HG03066 (cell line): ENCODE measurements at regions not wholly inside any gene's neighbourhood (a gene's known extent, or its start where the extent isn't known, plus 50 kb on each side); places are given as distances from the start of the nearest gene placed in this dataset.

Experiments used
- ATAC-seq: cut with Tn5 transposase; IDR thresholded peaks from one replicate; pipeline ENCODE4 v1.9.1; 2021; ENCODE audit warnings: low read depth; ENCODE audit not compliant: unreplicated experiment

DNA sequence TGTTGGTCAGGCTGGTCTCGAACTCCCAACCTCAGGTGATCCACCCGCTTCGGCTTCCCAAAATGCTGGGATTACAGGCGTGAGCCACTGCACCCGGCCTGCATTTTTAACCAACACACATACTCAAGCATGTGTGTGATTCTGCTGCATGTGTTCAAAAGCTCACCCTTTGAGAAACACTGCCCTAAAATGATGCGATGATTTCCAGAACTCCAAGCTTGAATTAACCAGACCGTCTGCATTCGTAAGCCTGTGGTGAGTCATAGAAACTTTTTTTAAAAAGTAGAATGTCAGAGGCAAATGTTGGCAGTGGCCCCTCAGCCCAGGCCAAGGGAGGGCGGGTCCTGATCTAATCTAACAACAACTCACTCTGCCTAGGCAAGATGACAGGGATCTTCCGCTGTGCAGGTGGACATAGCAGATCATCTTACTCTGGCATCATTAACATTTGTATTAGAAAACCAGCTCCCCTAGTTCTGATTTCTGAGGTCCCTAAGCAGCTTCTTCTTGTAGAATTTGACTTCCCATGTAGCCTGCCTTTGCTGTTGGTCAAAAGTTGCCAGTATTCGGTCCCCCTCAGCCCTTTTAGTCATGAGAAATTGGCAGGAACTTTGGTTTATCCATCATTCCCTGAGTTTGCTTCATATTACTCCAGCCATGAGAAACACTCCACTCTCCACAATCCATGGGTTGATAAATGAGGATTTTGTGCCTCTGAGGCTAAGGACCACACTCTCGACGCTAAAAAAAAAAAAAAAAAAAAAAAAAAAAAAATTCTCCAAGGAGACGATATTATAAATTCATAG is 190.4 kb downstream of the SKIDA1 start:
- ATAC-seq, result no peak

DNA sequence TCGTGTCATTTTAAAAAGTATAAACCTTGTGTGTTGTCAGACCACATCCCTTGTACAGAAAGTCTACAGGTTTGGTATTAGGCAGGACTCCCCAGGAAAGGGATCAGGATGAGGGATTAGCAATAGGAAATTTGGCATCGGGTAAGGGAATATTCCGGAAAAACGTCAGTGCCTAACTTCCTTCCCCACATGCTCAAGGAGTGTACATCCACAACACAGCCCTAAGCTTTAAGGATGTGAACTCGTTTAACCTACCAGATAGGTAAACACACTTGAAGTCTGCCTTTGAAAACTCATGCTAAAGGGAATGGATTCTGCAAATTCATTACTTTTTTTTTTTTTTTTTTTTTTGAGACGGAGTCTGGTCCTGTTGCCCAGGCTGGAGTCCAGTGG is 194.9 kb downstream of the SKIDA1 start:
- no peak for ATAC-seq

DNA sequence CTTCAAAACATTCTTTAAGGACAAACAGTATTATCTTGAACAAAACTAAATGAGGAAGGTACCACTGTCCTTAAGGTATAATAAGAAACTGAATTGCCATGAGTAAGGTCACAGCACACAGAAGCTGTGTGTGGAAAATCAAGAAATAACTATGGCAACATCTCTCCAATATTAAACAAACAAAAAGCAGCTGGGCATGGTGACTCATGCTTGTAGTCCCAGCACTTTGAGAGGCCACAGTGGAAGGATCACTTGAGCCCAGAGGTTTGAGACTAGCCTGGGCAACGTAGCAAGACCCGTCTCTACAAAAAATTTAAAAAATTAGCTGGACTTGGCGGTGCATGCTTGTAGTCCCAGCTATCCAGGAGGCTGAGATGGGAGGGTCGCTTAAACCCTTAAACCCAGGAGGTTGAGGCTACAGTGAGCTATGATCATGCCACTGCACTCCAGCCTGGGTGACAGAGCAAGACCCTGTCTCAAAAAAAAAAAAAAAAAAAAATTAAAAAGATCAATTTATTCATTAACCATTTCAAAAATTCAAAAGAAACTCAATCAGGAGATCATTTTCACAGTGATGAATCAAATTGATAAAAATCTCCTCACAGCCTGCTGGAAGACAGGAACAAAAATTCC is 195.4 kb downstream of the SKIDA1 start:
- no peak for ATAC-seq

DNA sequence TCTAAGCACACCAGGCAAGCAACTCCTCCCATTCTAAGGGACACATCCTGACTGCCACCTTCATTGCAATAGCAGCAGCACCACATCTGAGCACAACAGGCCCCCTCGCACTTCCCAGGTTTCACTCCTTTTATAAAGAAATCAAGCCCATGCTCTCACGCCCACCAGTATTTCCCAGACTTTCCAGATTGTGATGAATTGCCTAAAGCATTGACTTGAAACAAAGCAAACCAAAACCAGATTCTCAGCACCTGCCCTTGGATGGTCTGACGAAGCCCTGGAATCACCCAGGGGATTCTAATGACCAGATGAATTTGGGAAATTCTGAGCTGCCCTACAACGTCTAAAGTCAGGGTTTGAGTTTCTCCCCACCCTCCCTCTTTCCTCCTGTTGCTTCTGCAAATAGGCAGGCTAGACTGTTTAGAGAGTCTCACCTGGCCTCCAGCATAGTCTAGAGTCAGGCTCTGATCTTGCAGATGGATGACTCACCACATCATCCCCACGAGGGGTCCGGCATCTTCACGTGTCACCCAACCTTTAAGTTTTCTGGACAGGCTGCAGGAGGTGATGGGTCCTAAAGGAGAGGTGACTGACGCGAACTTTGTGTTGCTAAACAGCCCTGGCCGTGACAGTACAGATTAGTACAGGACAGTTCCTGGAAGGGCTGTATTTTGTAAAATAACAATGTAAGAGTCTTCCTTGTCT is 198.0 kb downstream of the SKIDA1 start:
- no peak for ATAC-seq

DNA sequence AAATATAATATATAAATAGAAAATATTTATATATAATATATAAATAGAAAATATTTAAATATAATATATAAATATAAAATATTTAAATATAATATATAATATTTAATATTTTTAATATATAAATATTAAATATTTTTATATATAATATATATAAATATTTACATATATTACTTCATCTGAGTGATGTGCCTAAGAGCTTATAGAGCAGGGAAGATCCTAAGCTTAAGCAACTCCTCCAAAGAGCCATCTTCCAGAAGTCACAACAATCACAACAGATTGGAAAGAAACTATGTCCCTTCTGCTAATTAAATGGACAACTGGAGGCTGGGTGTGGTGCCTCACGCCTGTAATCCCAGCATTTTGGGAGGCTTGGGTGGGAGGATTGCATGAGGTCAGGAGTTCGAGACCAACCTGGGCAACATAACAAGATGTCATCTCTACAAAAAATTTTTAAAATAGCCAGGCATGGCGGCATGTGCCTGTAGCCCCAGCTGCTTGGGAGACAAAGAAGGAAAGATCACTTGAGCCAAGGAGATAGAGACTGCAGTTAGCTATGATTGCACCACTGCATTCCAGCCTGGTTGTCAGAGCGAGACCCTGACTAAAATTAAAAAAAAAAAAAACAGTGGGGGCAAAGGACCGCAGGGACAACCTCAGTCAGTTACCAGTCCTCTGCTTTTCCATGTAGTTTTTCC is 198.7 kb downstream of the SKIDA1 start:
- no peak for ATAC-seq

DNA sequence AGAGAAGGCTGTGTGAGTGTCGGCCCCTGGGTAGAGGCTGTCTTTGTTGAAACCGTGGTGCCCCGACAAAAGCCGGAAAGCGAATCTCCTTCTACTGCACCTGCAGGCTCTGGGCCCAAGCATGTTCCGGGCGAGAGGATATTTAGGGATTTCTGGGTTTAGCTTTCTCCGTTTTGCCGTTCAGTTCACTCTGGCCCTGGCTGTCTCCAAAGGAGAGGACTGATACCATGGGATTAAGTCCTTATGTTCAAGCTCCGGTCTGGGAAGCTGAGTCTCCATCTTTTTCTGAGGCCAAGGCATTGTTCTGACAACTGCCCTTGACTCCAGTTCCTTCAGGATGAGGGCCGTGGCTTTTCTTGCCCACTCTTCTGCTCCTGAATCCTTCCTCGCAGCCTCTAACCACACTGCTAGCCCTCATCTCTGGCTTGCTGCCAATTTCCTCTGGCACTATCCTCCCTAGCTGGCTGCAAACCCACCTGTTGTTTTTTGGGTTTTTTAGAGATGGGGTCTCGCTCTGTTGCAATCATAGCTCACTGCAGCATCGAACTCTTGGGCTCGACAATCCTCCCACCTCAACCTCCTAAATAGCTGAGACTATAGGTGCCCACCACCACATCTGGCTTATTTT is 206.8 kb downstream of the SKIDA1 start:
- ATAC-seq, result no peak

DNA sequence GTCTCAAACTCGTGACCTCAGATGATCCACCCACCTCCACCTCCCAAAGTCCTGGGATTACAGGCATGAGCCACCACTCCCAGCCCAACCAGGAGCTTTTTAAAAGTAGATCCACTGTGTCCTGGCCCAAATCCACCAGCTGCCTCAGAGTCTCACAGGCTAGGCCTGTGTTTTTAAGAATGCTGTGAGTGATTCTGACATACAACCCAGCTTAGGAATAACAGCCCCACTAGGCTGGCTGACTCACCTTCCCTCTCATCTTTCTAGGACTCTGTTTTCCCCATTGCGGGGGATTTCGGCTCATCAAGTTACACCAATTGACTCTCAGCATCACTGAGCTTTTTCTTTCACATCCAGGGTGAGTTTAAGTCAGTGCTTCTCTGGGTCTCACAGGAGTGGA is 207.6 kb downstream of the SKIDA1 start:
- no peak for ATAC-seq

DNA sequence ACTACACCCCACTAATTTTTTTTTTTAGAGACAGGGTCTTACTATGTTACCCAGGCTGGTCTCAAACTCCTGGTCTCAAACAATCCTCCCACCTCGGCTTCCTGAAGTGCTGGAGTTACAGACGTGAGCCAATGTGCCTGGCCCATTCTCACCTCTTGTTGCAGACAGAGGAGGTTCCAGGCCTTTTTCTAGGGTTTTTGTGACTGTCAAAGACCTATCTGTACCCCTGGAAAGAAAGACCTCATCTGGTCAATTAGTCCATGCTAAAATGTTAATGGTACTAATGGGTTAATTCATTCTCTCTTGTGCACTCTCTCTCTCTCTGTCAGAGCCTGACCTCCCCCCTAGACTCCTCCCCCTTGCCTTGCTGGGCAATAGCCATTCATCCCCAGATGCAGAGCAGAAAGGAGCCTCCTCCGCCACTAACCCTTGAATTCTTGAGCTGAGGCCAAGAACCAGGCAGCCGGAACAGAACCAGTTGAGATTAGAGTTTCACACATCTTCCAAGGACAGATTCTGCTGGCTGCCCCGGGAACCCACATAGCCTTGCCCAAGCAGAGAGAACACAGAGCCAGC is 209.7 kb downstream of the SKIDA1 start:
- no peak for ATAC-seq

DNA sequence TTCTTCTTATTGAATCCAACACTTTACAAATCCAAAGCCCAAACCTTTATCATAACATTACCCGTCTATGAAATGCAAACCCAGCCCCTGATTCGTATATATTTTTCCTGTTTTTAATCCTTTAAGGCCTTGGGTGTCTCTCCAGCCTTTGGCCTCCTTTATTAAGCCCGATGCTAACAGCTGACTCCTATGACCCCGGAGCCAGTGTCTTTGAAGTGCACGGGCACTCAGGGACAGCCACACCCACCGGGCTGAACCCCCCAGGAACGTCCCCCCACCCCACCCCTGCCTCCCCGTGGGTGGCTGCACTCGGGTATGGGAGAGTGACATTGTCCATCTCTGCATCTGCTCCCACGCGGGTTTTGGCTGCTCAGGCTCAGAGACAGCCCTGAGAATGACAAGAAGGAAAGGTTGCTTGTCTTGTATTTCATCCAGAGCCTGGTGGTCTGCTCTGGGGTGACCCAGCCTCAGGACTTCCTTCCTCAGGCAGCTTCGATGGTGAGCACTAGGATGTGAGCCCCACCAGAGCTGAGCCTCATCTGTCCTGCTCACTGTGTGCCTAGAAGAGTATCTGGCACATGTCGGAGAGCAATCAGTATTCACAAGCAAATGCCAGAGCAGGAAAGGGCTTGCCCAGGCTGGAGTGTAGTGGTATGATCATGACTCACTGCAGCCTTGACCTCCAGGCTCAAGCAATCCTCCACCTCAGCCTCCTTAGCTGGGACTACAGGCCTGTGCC is 210.4 kb downstream of the SKIDA1 start:
- ATAC-seq, result no peak

DNA sequence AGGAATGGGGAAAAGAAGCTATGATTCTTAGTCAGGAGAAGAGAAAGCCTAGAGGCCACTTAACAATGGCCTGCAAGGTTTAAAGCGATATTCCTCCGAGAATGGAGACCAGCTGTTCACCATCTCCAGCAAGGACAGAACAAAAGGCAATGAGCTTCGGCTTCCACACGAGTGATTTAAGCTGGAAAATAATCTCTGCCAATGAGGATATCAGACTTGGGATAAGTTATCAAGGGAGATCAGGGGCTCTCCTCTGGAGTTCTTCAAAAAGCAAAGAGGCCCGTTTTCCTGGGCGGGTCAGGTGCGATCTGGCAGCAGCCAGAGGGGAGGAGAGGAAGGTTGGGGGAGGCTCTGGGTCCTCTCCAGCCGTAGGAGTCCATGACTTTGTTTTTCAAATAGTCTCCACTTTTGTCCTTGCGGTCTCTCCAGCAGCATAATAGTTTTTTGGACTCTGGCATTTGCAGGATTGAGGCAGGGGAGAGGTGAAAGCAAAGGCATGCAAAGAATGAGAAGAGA is 211.3 kb downstream of the SKIDA1 start:
- ATAC-seq, result no peak

DNA sequence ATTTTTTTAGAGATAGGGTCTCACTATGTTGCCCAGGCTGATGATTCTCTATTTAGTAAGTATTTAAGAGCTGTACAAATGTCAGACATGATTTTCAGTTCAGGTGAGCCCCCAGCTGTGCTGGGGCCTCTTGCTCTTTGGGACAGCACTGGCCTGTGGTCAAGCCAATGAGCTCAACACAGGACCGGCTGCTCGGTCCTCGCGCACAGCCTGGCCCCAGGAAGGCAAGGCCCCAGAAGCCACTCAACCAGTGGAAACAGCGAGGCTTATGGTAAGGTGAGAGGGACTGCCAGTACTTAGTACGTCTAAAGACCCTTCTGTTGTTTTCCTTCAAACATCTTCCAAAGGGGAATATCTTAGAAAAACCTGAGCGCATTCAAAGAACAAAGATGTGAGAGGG is 211.8 kb downstream of the SKIDA1 start:
- ATAC-seq, result no peak

DNA sequence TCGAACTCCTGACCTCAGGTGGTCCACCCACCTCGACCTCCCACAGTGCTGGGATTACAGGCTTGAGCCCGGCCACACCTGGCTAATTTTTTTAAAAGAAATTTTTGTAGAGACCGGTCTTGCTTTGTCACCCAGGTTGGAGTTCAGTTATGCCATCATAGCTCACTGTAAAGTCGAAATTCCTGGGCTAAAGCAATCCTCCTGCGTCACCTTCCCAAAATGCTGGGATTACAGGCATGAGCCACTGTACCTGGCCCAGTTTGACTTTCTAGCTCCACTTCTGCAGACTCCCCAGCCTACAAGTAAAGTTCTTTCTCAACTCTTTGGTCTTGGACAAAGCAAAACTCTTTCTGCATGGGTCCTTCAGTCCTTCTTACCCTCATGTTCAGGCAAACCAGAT is 214.1 kb downstream of the SKIDA1 start:
- ATAC-seq, result no peak

DNA sequence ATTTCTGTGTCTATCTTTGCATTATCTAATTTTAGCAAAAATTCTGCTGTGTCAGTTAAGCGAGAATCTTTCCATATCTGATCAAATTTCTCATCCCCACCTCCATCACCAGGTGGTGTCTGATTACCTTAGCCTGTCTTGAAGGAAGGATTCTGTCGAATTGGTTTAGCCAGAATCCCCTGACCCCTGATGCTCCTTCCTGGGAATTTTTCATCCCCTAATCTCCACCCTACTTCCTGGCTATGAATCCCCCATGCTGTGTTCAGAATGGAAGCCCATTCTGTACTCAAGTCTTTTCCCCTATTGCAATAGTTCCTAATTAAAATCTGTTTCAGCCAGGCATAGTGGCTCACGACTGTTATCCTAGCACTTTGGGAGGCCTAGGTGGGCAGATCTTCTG is 216.1 kb downstream of the SKIDA1 start:
- no peak for ATAC-seq

DNA sequence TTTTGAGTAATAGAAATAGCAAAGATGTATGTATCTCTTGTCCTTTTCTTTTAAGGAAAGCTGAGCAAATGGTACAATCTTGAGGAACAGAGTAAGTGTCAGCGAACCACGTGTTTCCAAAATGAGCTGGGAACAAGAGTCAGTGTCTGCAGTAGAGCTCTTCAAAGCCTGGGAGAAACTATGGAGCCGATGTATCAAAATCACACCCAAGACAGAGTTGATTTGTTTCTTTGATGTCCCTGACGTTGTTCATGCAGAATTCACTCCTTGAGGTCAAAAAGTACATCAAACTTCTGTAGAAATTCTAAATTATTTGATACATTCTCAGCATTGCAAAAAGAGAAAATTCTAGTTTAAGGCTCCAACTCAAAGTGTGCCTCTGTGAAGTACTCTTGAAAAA is 216.5 kb downstream of the SKIDA1 start:
- ATAC-seq, result no peak

DNA sequence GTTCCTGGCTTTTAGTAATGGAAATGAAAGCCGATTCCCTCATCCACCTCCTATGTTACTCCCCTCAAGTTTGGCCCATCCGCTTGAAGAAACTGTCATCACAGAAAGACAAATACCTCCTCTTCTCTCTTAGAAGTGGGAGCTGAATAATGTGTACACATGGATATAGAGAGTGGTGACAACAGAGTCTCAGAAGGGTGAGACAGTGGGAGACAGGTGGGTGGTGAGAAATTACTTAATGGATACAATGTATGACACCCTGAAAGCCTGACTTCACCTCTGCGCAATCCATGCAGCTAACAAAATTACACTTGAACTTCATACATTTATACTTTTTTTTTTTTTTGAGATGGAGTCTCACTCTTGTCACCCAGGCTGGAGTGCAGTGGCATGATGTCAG is 217.5 kb downstream of the SKIDA1 start:
- ATAC-seq, result no peak

DNA sequence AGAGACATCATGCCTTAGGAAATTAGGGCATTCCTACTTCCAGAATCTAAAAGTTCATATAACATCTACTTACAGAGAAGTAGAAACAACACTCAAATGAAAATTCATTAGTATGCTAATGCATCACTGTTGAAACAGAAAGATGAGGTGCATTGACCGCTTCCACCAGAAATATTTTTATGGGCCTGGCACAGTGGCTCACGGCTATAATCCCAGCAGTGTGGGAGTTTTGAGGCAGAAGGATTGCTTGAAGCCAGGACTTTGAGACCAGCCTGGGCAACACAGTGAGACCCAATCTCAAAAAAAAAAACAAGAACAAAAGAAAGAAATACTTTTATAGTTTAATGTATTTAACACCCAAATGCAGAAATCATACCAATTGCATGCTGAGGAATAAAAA is 220.9 kb downstream of the SKIDA1 start:
- ATAC-seq, result no peak

DNA sequence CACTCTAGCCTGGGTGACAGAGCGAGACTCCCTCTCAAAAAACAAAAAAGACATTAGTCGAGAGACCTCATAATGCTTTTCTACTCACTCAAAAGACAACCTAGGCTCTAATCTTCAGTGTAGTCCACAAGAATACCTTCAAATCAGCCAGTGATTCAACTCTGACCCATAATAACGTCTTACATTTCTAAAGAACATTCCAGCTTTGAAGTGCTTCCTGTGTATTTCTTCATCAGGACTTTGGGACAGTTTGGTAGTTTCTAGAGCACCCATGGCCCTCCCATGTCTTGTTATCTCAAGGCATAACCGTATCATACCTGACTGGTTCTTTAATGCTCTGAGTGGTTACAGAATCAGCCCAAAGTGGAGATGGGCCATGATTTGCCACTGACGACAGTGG is 221.3 kb downstream of the SKIDA1 start:
- no peak for ATAC-seq

DNA sequence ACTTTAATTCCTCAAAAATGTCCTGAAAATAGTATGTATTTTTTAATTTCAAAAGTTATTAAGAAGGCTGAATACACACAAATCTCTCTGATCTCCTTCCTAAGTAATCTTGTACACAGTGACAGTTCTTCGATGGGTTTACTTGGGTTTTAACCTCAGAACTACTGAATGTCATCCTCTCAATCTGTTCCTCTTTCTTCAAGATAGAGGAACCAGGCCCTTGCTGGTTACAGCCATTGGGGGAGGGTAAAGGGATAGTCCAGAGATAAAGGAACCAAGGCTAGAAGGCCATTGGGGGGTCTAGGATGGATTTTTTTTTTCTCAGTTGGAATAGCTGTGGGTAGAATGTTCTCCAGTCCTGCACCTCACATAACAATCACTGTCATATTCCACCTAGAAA is 224.9 kb downstream of the SKIDA1 start:
- no peak for ATAC-seq

DNA sequence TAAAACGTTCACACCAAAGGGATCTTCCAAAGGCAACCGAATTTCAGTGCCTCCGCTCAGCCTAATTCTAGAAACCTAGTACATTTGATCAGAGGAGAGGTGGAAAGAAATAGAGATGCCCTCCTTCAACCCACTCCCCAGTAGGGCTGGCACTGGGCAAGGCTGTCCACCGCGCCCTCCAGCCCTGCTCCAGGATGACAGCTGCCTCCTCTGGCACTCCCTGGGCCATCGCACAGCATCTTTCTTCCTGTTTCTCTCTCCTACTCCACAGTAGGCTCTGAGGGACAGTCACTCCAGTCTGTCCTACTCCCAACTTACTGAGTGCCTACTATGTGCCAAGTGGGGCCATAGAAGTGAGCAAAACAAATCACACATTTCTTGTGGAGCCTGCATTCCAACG is 226.2 kb downstream of the SKIDA1 start:
- no peak for ATAC-seq

DNA sequence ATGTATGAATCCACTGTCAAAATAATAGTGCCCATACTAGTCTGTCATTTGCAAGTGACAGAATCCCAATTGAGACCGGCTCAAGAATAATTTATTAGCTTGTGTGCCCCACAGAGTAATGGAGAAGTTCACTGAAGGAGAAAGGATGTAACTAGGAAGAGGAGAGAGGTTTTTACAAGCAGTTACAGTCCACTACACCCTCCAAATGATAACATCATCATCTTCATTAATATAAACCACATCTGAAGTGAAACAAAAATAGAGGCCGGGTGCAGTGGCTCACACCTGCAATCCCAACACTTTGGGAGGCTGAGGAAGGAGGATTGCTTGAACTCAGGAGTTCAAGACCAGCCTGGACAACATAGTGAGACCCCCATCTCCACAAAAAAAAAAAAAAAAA is 226.8 kb downstream of the SKIDA1 start:
- no peak for ATAC-seq
